Smooth muscle cell (in vitro differentiated cells): ENCODE measurements at regions not wholly inside any gene's neighbourhood (a gene's known extent, or its start where the extent isn't known, plus 50 kb on each side); places are given as distances from the start of the nearest gene placed in this dataset.

Source experiments
- DNase-seq: peaks from one replicate; lab custom pipeline; 2025; ENCODE audit not compliant: unreplicated experiment; lab: John Stamatoyannopoulos, UW
- H2AFZ ChIP-seq: fragments of 200-600 bp; sonication (generic); 2 replicates; pipeline ENCODE4 v1.6.0; 2016; ENCODE audit warnings: antibody characterized with exemption, low read depth, mild to moderate bottlenecking
- H3F3A ChIP-seq: fragments of 200-600 bp; sonication (generic); 2 replicates; pipeline ENCODE4 v1.6.0; 2017; ENCODE audit warnings: antibody characterized with exemption, low read depth
- H3K27ac ChIP-seq: fragments of 200-600 bp; sonication (generic); 2 replicates; pipeline ENCODE4 v1.5.1; 2016; ENCODE audit warnings: low read depth, mild to moderate bottlenecking
- H3K27me3 ChIP-seq: fragments of 200-600 bp; sonication (generic); 2 replicates; pipeline ENCODE4 v1.6.1; 2016; ENCODE audit warnings: low read depth, mild to moderate bottlenecking
- H3K36me3 ChIP-seq: fragments of 200-600 bp; sonication (generic); 2 replicates; pipeline ENCODE4 v1.5.1; 2016; ENCODE audit warnings: low read depth
- H3K4me1 ChIP-seq: fragments of 200-600 bp; sonication (generic); 2 replicates; pipeline ENCODE4 v1.5.1; 2016; ENCODE audit warnings: low read depth
- H3K4me2 ChIP-seq: fragments of 200-600 bp; sonication (generic); 2 replicates; pipeline ENCODE4 v1.6.0; 2016; ENCODE audit warnings: mild to moderate bottlenecking
- H3K4me3 ChIP-seq: fragments of 200-600 bp; sonication (generic); 2 replicates; pipeline ENCODE4 v1.5.1; 2016; ENCODE audit warnings: mild to moderate bottlenecking
- H3K79me2 ChIP-seq: fragments of 200-600 bp; sonication (generic); 2 replicates; pipeline ENCODE4 v1.6.0; 2016; ENCODE audit warnings: low read depth, mild to moderate bottlenecking
- H3K9ac ChIP-seq: fragments of 200-600 bp; sonication (generic); 2 replicates; pipeline ENCODE4 v1.6.0; 2016; ENCODE audit warnings: low read depth
- H3K9me3 ChIP-seq: fragments of 200-600 bp; sonication (generic); replicated peaks from 2 replicates; pipeline ENCODE4 v1.5.1; 2016; ENCODE audit warnings: low read depth
- H4K20me1 ChIP-seq: fragments of 200-600 bp; sonication (generic); 2 replicates; pipeline ENCODE4 v1.6.0; 2016; ENCODE audit warnings: low read depth
- WGBS: methylation state at CpG from one replicate; pipeline ENCODE4 v1.1.7; 2016; ENCODE audit warnings: low lambda C conversion rate; 5-methylcytosine and 5-hydroxymethylcytosine counted together
- TF ChIP-seq, protein P1 (sequence below): fragments of 200-600 bp; sonication (generic); IDR thresholded peaks from 2 replicates; pipeline ENCODE4 v1.5.1; 2017; ENCODE audit warnings: borderline replicate concordance, mild to moderate bottlenecking, antibody characterized with exemption; ENCODE audit not compliant: insufficient read depth, poor library complexity, severe bottlenecking

DNA sequence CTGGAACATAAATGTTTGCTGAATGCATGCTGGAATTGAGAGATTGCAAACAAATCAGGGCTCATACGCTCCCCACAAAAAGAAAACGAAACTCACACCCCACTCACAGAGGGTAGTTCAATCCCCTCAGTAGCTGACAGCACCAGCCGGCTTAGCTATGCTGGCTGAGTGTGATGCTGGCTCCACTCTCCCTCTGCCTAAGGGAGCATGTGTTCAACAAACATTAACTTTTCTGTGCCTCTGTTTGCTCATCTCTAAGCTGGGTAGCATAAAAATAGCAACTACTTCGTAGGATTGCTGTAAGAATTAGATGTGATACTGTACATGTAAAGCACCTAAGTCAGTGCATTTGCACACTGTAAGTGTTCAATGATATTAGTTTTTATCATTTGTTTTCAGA is 282.6 kb downstream of the FOXO1 start:
- H3K9me3 ChIP-seq: no peaks in the 10 kb centered on the region
- H3K4me1 ChIP-seq: peaks cover 12% of the 10 kb centered on the region
- H3K36me3 ChIP-seq: no peaks in the 10 kb centered on the region
- TF ChIP-seq, protein P1, sequence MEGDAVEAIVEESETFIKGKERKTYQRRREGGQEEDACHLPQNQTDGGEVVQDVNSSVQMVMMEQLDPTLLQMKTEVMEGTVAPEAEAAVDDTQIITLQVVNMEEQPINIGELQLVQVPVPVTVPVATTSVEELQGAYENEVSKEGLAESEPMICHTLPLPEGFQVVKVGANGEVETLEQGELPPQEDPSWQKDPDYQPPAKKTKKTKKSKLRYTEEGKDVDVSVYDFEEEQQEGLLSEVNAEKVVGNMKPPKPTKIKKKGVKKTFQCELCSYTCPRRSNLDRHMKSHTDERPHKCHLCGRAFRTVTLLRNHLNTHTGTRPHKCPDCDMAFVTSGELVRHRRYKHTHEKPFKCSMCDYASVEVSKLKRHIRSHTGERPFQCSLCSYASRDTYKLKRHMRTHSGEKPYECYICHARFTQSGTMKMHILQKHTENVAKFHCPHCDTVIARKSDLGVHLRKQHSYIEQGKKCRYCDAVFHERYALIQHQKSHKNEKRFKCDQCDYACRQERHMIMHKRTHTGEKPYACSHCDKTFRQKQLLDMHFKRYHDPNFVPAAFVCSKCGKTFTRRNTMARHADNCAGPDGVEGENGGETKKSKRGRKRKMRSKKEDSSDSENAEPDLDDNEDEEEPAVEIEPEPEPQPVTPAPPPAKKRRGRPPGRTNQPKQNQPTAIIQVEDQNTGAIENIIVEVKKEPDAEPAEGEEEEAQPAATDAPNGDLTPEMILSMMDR: no peak
- H2AFZ ChIP-seq: no peak overlapping the region
- H3F3A ChIP-seq: peaks cover 4% of the 10 kb centered on the region
- H3K79me2 ChIP-seq: no peaks in the 10 kb centered on the region
- H3K9ac ChIP-seq: no peak overlapping the region
- H3K4me3 ChIP-seq: no peak overlapping the region
- 97% methylated on average over 4 of the region's 4 CpGs for WGBS
- H3K27ac ChIP-seq: no peak overlapping the region
- no peak overlapping the region for H3K4me2 ChIP-seq
- no peak for DNase-seq
- H3K27me3 ChIP-seq: no peaks in the 10 kb centered on the region
- H4K20me1 ChIP-seq: no peaks in the 10 kb centered on the region

DNA sequence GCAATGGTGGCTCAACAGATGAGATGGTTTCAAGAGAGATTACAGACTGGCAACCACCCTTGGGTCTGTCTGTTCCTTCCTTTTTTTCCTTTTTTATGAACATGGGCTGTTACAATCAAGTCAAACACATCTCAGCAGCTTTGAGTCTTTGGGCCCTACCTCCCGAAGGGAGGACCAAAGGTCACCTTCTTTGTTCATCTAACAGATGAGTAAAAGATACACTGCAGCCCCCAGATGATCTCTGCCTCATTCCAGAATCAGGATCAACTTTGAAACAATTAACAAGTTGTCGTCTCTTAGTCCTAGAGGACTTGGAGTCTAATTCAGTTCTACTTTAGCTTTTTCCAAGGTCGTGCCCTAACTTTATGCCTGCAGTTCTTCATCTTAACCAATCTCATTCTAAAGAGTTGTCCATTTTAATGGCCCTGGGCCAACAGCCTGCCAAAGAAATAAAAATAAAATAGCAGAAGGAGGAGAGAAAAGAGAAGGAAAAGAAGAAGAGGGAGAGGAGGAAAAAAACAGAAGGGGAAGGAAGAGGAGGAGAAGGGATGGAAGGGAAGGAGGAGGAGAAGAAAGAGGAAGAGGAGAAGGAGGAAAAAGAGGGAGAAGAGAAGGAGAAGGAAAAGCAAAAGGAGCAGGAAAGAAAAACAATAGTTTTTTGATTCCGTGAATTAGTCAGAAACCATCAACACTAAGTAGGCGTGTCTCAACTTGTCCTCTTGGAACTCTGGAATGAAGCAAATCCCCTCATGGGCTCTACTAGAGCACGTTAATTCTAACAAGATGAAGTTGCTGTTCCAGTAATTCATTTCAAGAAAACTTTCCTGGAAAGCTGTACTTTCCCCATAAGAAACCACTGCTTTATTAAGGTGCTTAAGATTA is 281.2 kb downstream of the FOXO1 start:
- DNase-seq: no peak
- no peaks in the 10 kb centered on the region for H3K79me2 ChIP-seq
- peak overlapping the region; percentile 61 for H2AFZ ChIP-seq
- TF ChIP-seq, protein P1: no peak
- no peak overlapping the region for H3K4me3 ChIP-seq
- H3K4me2 ChIP-seq: peak overlapping the region; percentile 46
- no peaks in the 10 kb centered on the region for H4K20me1 ChIP-seq
- H3F3A ChIP-seq: peaks cover 7% of the 10 kb centered on the region
- H3K27ac ChIP-seq: peak overlapping the region; percentile 64
- 63% methylated on average over 6 of the region's 6 CpGs for WGBS
- no peaks in the 10 kb centered on the region for H3K9me3 ChIP-seq
- peaks cover 25% of the 10 kb centered on the region for H3K4me1 ChIP-seq
- H3K9ac ChIP-seq: no peak overlapping the region
- H3K36me3 ChIP-seq: no peaks in the 10 kb centered on the region
- H3K27me3 ChIP-seq: no peaks in the 10 kb centered on the region

DNA sequence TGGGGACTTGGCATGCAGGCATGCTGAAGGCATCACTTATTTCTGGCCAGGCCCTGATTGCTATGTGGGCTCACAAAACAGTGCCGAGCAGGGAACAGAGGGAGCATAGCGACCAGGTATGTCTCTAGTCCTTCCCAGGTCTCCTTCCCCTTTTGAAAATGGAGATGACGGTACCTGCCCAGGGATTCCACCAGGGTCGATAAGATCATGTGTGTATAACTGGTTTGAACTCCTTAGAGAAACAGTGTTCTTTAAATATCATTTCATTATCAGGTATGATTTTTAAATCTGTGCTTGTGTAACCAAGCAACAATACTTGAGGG is 280.6 kb downstream of the FOXO1 start:
- WGBS: 83% methylated on average over 4 of the region's 4 CpGs
- Histone ChIP-seq H3K4me3 (no peak overlapping the region), H3K9ac (no peak overlapping the region), H4K20me1 (no peaks in the 10 kb centered on the region), H3K79me2 (no peaks in the 10 kb centered on the region), H3F3A (peaks cover 8% of the 10 kb centered on the region), H3K9me3 (no peaks in the 10 kb centered on the region), H3K27me3 (no peaks in the 10 kb centered on the region), H3K36me3 (no peaks in the 10 kb centered on the region), H3K27ac (peak overlapping the region; percentile 27), H3K4me1 (peaks cover 31% of the 10 kb centered on the region), H2AFZ (peak overlapping the region; percentile 61), H3K4me2 (peak overlapping the region; percentile 46)
- DNase-seq: no peak
- TF ChIP-seq, protein P1: no peak

DNA sequence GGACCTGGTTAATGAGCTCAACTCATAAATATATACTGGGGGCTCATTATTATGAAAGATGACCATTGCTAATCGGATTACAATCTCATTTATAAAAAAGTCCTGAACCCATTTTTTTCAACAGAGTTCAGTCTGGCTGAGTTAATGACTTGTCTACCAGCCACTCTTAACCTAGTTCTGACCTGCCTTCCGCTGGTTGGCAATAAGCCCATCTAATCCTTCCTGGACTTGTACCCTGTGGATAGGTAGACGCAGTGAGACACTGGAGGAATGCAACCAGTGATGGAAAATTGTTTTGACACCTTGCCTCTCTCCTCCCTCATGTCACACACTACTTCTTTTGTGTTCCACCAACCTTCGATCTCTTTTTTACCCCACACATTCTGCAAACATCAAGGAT is 279.9 kb downstream of the FOXO1 start:
- H3K4me2 ChIP-seq: no peak overlapping the region
- WGBS: 98% methylated on average over 4 of the region's 4 CpGs

More for the DNA sequence above, 279.9 kb downstream of the FOXO1 start:
- H3K4me1 ChIP-seq: peaks cover 39% of the 10 kb centered on the region
- no peak overlapping the region for H2AFZ ChIP-seq
- no peaks in the 10 kb centered on the region for H4K20me1 ChIP-seq
- H3K27me3 ChIP-seq: no peaks in the 10 kb centered on the region
- no peaks in the 10 kb centered on the region for H3K36me3 ChIP-seq
- no peaks in the 10 kb centered on the region for H3K9me3 ChIP-seq
- TF ChIP-seq, protein P1: no peak
- no peaks in the 10 kb centered on the region for H3K79me2 ChIP-seq
- H3K4me3 ChIP-seq: no peak overlapping the region
- H3F3A ChIP-seq: peaks cover 9% of the 10 kb centered on the region
- no peak overlapping the region for H3K9ac ChIP-seq
- H3K27ac ChIP-seq: no peak overlapping the region
- no peak for DNase-seq
